GM21515 (cell line): ENCODE measurements at regions not wholly inside any gene's neighbourhood (a gene's known extent, or its start where the extent isn't known, plus 50 kb on each side); places are given as distances from the start of the nearest gene placed in this dataset.
"Not testable (repeated sequence)": the region's sequence is repeated elsewhere in the genome, so short reads cannot be mapped to it uniquely, and the experiment has no call there.

Experiments
- ATAC-seq: cut with Tn5 transposase; IDR thresholded peaks from one replicate; pipeline ENCODE4 v1.9.1; 2021; ENCODE audit not compliant: unreplicated experiment

- no peak for ATAC-seq
These were observed 269.4 kb upstream of the CHAC2 start for GRCh38 chr2:53498210-53498609.

- no peak for ATAC-seq
These were observed 270.6 kb upstream of the CHAC2 start for GRCh38 chr2:53497020-53497419.

GRCh38 chr2:53493210-53493609 lies 274.4 kb upstream of the CHAC2 start:
- ATAC-seq, result no peak

DNA sequence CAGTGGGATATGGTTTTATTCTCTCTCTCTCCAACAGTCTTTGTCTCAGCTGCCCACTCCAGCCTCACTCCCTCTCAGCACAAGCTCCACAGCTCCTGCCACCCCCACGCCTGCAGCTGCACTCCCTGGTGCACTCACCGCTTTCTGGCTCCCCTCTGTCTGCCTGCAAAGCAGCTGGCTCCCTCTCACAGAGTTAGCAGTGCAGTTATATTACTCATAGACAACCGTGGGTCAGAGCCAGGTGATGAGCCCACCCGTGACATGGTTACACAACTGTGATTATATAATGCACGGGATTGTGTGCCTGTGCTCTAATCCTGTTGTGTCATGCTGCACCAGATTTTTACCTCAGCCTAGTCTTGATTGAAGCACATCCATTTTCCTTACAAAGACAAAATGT lies 276.9 kb upstream of the CHAC2 start:
- ATAC-seq, result no peak

- ATAC-seq, result not testable (repeated sequence)
These were observed 281.3 kb upstream of the CHAC2 start for GRCh38 chr2:53486185-53486899.

DNA sequence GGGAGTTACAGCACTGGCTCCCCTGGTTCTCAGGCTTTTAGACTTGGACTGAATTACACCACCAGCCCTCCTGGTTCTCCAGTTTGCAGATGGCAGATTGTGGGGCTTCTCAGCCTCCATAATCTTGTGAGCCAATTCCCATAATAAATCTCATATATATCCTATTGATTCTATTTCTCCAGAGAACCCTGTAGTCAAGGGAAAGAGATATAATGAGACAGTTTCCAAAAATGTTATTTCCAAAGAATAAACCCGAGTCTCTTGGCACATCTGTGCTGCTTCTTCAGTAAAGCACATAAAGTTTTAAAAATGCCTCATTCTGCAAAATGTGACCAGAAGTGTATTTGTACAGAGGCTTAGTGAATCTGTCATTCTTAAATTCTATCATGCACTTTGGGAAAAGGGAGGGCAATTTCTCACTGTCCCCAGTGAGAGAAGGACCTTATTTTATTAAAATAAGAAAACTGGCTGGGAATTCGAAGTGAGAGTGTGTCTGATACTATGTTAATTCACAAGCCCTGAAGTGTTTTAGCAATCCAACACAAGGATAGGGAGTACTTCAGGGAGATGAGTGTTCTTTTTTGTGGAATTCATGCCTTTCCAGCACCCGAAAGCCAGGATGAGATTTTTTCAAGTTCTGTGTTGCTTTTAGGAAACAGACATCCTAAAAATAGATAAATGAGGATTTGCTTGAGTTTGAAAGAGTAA lies 282.4 kb upstream of the CHAC2 start:
- no peak for ATAC-seq

DNA sequence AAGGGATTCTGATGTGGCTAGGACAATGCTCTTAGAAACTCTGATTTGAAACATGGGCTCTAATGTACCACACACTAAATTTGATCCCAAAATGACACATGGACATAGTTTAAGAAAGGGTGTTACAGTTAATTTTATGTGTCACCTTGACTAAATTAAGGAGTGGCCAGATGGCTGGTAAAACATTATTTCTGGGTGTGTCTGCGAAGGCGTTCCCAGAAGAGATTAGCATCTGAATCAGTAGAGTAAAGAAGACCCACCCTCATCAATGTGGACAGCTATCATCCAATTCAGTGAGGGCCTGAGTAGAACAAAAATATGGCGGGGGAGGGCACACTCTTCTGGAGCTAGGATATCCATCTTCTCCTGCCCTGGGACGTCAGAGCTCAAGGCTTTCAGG lies 283.1 kb upstream of the CHAC2 start:
- ATAC-seq, result no peak

DNA sequence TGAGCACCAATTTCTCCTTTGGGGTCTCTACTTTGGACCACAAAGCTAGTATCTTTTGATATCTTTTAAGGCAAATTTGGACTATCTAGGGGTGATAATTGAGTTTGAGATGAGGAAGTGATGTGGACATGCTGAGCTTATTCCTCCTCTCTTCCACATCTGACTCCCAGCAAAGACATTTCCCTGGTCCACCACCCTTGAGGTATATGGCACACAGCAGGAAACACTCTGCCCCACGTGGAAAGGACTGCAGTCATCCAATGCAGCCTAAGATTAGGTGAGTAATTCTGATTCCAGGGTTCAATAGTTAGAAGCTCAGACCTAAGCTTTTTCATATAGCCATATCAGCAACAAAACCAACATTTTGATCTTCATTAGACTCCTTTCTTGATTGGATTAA lies 290.1 kb upstream of the CHAC2 start:
- ATAC-seq, result no peak

GRCh38 chr2:53476834-53477233 lies 290.8 kb upstream of the CHAC2 start:
- ATAC-seq, result no peak

- ATAC-seq, result no peak
These were observed 291.8 kb upstream of the CHAC2 start for GRCh38 chr2:53475766-53476165.

DNA sequence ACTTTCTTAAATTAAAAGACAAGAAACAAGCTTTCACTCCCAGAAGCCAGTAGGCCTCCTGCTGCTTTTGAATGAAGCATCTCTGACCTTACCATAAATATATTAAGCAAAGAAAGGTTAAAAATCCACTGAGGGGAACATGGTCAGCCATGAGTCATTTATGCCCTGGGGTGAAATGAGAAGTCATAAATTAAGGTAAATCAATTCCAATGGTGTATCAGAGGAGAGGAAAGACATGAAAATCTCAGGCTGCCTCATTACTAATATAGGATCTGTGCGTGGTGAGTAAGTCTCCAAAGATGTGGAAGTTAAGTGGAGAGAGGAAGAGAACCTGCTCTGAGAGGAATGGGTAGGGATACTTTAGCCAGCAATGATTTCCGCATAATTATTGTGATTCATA lies 292.3 kb upstream of the CHAC2 start:
- ATAC-seq, result no peak

DNA sequence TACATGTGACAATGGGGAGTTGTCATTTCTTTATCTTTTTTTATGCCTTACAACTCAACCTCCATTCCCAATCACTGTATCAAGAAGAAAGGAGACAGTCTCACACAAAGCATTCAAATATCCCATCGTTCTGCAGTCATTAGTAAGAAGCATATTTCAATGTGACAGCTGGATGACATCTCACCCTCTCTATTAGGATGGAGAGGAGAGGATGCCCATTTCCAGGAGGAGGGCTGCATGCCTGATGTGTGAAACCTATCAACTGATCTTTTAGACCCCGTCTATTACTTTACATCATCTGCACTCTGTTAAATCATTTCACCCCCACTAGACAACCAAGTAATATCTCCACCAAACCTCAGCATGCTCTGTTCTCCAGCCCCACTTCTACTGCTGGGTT lies 292.7 kb upstream of the CHAC2 start:
- ATAC-seq, result no peak

DNA sequence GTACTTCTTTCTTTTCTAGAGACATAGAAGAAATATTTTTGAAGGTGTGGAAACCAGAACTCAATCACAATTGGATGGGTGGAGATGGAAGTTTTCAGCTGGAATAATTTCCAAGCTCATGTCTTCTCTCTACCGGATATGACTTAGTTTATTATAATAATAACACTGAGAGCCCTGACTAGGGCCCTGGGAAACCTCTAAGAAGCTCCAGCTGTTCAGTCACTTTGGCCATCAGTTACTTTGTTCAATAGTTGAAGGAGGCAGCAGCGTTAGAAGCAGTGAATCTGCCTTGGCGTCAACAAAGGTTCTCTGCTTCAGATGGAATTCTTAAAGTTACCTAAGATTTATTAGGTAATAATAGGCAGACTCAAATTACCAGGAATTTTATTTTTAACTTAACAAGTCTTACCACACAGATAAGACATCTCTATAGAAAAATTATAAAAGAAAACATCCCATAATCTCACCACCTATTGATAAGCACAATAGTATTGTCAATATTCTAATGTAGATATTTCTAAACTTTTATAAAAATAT lies 293.8 kb upstream of the CHAC2 start:
- no peak for ATAC-seq

DNA sequence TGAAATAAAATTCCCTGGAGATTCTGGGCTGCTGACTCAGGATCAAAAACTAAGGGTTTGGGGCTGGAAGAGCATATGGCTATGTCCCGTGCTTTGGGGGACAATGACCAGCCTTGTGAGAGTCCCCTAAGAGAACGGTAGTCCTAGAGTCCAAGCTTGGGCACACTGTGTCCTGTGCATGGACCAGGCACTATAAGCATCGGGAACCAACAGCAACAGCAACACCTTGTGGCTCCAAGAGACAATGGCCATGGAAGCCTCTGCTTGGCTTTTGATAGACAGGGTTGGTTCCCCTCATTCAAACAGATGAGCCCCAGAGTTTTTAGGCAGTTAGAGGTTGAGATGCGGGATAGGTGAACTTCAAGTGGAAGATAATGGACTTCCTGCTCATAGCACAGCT lies 294.4 kb upstream of the CHAC2 start:
- ATAC-seq, result no peak

DNA sequence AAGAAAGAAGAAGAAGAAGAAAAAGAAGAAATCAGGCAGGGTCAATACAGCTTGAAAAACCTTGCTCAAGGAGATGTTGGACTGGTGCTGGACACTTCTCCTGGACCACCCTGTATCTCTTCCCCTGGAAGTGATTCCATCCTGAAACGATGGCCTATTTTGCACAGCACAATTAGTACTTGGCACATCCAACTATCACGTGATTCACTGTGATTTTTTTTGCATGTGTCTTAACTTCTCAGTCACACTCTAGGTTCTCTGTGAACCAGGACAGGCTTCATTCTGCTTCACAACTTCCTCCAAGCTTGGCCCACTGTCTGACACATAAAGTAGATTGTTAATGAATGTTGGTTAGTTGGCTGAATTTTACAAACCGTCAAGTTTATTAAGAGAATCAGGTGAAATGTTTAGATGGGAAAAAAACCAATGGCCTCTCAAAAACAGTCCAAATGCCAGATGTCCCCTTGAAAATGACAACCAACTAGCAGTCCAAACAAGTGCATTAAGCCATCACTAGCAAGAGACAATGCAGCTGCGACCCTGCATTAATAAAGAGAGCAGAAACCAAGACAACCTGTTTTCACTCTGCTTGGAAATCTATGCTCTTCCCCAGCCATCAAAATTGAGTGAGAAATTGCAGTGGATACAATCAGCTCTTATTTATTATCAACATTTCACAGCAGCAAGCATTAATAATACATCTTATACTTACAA lies 300.0 kb upstream of the CHAC2 start:
- no peak for ATAC-seq

DNA sequence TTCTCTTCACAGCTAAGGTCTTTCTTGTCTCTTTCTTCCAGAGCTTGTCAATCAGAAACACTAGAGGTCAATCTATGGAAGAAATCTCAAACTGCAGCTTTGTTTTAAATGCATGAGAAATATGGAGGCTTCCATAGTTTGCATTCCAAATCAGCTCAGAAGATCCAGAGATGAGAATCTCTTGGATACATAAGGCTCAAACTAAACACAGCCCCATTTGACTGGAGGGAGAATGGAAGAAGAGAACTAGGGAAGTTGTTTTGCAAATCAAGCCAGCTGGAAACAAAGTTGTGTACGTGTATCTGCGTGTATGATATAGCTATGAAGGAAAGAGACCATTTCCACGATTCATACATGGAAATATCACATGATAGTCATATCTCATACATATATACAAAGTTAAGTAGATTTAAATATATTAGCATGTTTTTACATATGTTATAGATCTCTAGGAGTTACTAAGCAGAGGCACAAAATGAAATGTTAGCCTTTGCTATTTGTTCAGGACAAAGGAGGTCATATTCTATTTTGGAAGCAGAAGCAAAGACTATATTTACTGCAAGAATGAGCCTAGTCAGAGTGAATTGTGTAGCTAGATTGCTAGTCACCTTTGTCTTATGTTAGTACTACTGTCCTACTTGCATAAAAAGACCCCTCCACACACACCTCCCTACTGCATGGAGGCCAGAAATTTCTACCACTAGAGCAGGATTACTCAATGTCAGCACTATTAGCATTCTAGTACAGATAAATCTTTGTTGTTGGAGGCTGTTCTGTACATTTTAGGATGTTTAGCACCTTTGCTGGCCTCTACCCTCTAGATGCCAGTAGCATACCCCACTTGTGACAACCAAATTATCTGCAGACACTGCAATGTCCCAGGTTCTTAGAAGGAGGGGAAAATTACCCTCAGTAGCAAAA lies 303.5 kb upstream of the CHAC2 start:
- ATAC-seq, result no peak

GRCh38 chr2:53460937-53461336 lies 306.7 kb upstream of the CHAC2 start:
- no peak for ATAC-seq

DNA sequence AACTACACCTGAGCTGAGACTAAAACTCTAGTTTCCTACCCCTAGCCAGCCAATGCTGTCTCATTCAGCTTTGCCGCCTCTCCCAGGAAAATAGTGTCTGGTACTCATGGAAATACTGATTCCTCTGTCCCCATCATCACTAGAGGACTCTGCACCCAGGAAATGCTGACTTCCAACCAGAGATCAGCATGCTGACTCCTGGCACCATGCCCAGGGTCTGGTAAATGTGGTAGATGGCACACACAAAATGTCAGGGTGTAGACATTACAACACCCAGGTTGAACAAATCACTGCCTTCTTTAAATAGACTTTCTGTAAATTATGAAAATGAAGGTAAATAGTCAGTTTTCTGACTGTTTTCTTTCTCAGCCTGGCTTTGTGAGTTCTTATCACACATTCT lies 307.3 kb upstream of the CHAC2 start:
- ATAC-seq, result no peak

- no peak for ATAC-seq
These were observed 312.5 kb upstream of the CHAC2 start for GRCh38 chr2:53455094-53455493.

- ATAC-seq, result no peak
These were observed 314.5 kb upstream of the CHAC2 start for GRCh38 chr2:53452957-53453748.
